Kidney (tissue), 13 donors: ENCODE measurements at regions not wholly inside any gene's neighbourhood (a gene's known extent, or its start where the extent isn't known, plus 50 kb on each side); places are given as distances from the start of the nearest gene placed in this dataset.

Experiments used
- DNase-seq, 5 donors: peaks; one replicate each; pipeline ENCODE4 v3.0.0-alpha.2; 2013 to 2020
- FAIRE-seq: peaks from 2 replicates; lab custom pipeline; 2012; peaks lifted over from hg19 to GRCh38; lab: Jason Lieb, UNC
- H3K27ac ChIP-seq, 2 donors: one replicate each; pipeline ENCODE4 v1.7.0; 2013; ENCODE audit warnings: low read depth in 2 of 2, low read length in 2 of 2, inconsistent platforms in 1 of 2
- H3K27me3 ChIP-seq: one replicate; pipeline ENCODE4 v1.7.1; 2013; ENCODE audit warnings: low read length, inconsistent platforms; ENCODE audit not compliant: control insufficient read depth, insufficient read depth
- H3K36me3 ChIP-seq, 3 donors: one replicate each; pipeline versions ENCODE4 v1.7.0 to v1.7.1; 2013; ENCODE audit warnings: low read length in 3 of 3, control low read depth in 1 of 3, inconsistent platforms in 1 of 3; ENCODE audit not compliant: insufficient read depth in 3 of 3, control insufficient read depth in 2 of 3
- H3K4me1 ChIP-seq, 3 donors: one replicate each; pipeline versions ENCODE4 v1.7.0 to v1.7.1; 2013; ENCODE audit warnings: low read length in 3 of 3, inconsistent platforms in 1 of 3, low read depth in 1 of 3; ENCODE audit not compliant: control insufficient read depth in 2 of 3, insufficient read depth in 2 of 3
- H3K4me3 ChIP-seq, 3 donors: one replicate each; pipeline versions ENCODE4 v1.7.0 to v1.8.1; 2013; ENCODE audit warnings: low read length in 3 of 3, control low read depth in 1 of 3, inconsistent platforms in 1 of 3
- H3K9ac ChIP-seq, 3 donors: one replicate each; pipeline versions ENCODE4 v1.7.0 to v1.7.1; 2013; ENCODE audit warnings: low read length in 3 of 3, control low read depth in 1 of 3, inconsistent platforms in 1 of 3
- H3K9me3 ChIP-seq, 3 donors: one replicate each; pipeline versions ENCODE4 v1.7.0 to v1.7.1; 2013; ENCODE audit warnings: low read length in 3 of 3, control low read depth in 1 of 3, inconsistent platforms in 1 of 3; ENCODE audit not compliant: control insufficient read depth in 2 of 3, insufficient read depth in 1 of 3
- CTCF ChIP-seq: IDR thresholded peaks from 3 replicates; pipeline ENCODE4 v1.5.1; 2012; ENCODE audit warnings: mild to moderate bottlenecking, moderate library complexity, borderline replicate concordance; ENCODE audit not compliant: insufficient read depth; ENCODE audit errors: extremely low read depth
- intact Hi-C: fragments of 100-400 bp; cut with DNase I; formaldehyde crosslinking; loops from one replicate; pipeline ENCODE4 v1.11.1; 2022
- donor health status: control.
- donor health status: control.
- donor health status: control.
- donor health status: control.
- donor health status: control.
- donor health status: DM: yes; HTN: yes; CAD: no.
- donor health status: Normal renal cell carcinoma (clear cell type).

DNA sequence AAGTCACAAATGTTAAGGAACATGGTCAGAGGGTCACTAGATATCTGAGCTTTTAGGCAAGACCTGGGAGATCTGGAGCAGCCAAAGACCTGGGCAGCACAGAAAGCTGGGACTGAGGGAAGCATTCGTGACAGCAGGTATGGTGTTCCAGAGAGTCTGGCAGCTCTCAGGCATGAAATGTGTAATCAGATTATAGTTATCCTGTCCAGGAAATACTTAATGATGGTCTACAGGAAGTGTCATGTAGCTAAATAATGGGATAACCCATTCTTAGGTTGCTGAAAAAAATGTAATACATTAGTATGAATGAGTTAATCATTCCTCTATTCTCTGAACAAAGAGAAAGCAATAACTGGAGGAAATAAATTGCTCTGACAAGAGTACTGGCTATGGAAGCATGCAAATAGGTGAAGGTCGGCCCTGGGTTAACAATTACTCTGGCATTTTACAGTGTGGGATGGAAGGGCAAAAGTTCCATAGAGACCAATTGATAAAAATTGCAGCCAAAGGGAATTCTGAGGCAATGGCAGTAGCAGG is 740.5 kb downstream of the CBLN4 start:
- Histone ChIP-seq H3K36me3 (no peaks in the 10 kb centered on the region), H3K27me3 (no peaks in the 10 kb centered on the region), H3K9ac (no peak overlapping the region), H3K9me3 (no peaks in the 10 kb centered on the region), H3K4me3 (no peak overlapping the region), H3K4me1 (no peaks in the 10 kb centered on the region), H3K27ac (no peak overlapping the region)
- DNase-seq = no peak
- no peak for FAIRE-seq
- TF ChIP-seq CTCF = no peak
- intact Hi-C loops = no loop called here

- peak in 3 of 5 donors; percentile 18 to 50 (median 49) for DNase-seq
- no peak overlapping the region for H3K27ac ChIP-seq
- no peaks in the 10 kb centered on the region for H3K9me3 ChIP-seq
- TF ChIP-seq CTCF = no peak
- peaks cover 0 to 2% (median 0%) of the 10 kb centered on the region in 3 donors for H3K4me1 ChIP-seq
- H3K36me3 ChIP-seq = no peaks in the 10 kb centered on the region
- intact Hi-C loops = no loop called here
- H3K27me3 ChIP-seq = no peaks in the 10 kb centered on the region
- H3K4me3 ChIP-seq = no peak overlapping the region
- FAIRE-seq = no peak
- H3K9ac ChIP-seq = no peak overlapping the region
These were observed 746.8 kb downstream of the CBLN4 start for GRCh38 chr20:55258559-55258958.

GRCh38 chr20:55255016-55255415 is 750.3 kb downstream of the CBLN4 start:
- no peaks in the 10 kb centered on the region for H3K36me3 ChIP-seq
- intact Hi-C loops = no loop called here
- H3K27me3 ChIP-seq = no peaks in the 10 kb centered on the region
- no peaks in the 10 kb centered on the region for H3K9me3 ChIP-seq
- FAIRE-seq = no peak
- TF ChIP-seq CTCF = no peak
- DNase-seq = no peak
- no peak overlapping the region for H3K27ac ChIP-seq
- H3K4me3 ChIP-seq = no peak overlapping the region
- peaks cover 0 to 2% (median 0%) of the 10 kb centered on the region in 3 donors for H3K4me1 ChIP-seq
- H3K9ac ChIP-seq = no peak overlapping the region

- DNase-seq (peak in 1 of 5 donors; percentile 64), FAIRE-seq (no peak)
- Histone ChIP-seq H3K9ac (no peak overlapping the region), H3K4me1 (peaks cover 0 to 2% (median 0%) of the 10 kb centered on the region in 3 donors), H3K36me3 (no peaks in the 10 kb centered on the region), H3K4me3 (no peak overlapping the region), H3K27me3 (no peaks in the 10 kb centered on the region), H3K9me3 (no peaks in the 10 kb centered on the region), H3K27ac (no peak overlapping the region)
- intact Hi-C loops = no loop called here
- no peak for TF ChIP-seq CTCF
These were observed 751.5 kb downstream of the CBLN4 start for GRCh38 chr20:55253781-55254180.
